CD14-positive monocyte (primary cell): ENCODE measurements at regions not wholly inside any gene's neighbourhood (a gene's known extent, or its start where the extent isn't known, plus 50 kb on each side); places are given as distances from the start of the nearest gene placed in this dataset.

Experiments used
- DNase-seq, 3 donors: peaks; one replicate each; pipeline ENCODE4 v3.0.0-alpha.2; 2011 to 2022
- H2AFZ ChIP-seq: 2 replicates; pipeline ENCODE4 v1.6.0; 2012; ENCODE audit warnings: mild to moderate bottlenecking, low read depth, low read length, inconsistent platforms; ENCODE audit not compliant: insufficient read depth, poor library complexity, severe bottlenecking
- H3K27ac ChIP-seq, 2 donors: 1 replicate in 1 of 2; 2 replicates in 1 of 2; pipeline ENCODE4 v1.5.1; 2012 to 2013; ENCODE audit warnings: low read length in 2 of 2, control low read depth in 1 of 2, inconsistent platforms in 1 of 2, low read depth in 1 of 2, mild to moderate bottlenecking in 1 of 2
- H3K27me3 ChIP-seq, 2 donors: one replicate each; pipeline versions ENCODE4 v1.6.0 to v1.6.1; 2011 to 2013; ENCODE audit warnings: low read length in 2 of 2; ENCODE audit not compliant: control insufficient read depth in 2 of 2, insufficient read depth in 2 of 2
- H3K36me3 ChIP-seq, 2 donors: replicated peaks in 1 of 2; 1 replicate in 1 of 2; 2 replicates in 1 of 2; pipeline versions ENCODE4 v1.5.1 to v1.6.1; 2012 to 2013; ENCODE audit warnings: low read length in 2 of 2, control low read depth in 1 of 2, inconsistent platforms in 1 of 2, mild to moderate bottlenecking in 1 of 2; ENCODE audit not compliant: insufficient read depth in 2 of 2, control insufficient read depth in 1 of 2
- H3K4me1 ChIP-seq, 2 donors: 1 replicate in 1 of 2; 2 replicates in 1 of 2; pipeline versions ENCODE4 v1.5.1 to v1.6.1; 2012 to 2013; ENCODE audit warnings: low read length in 2 of 2, control low read depth in 1 of 2, inconsistent platforms in 1 of 2, mild to moderate bottlenecking in 1 of 2, moderate library complexity in 1 of 2; ENCODE audit not compliant: insufficient read depth in 2 of 2, control insufficient read depth in 1 of 2
- H3K4me2 ChIP-seq: replicated peaks from 2 replicates; pipeline ENCODE3; 2012; ENCODE audit warnings: low read length, moderate library complexity, mild to moderate bottlenecking; ENCODE audit not compliant: poor library complexity, severe bottlenecking; ENCODE audit errors: extremely low read depth
- H3K4me3 ChIP-seq, 3 experiments: fragments of 200-600 bp in 1 of 3; sonication (generic) in 1 of 3; replicated peaks in 1 of 3; 1 replicate in 2 of 3; 2 replicates in 1 of 3; pipeline ENCODE4 v1.5.1; 2011 to 2013; ENCODE audit warnings: low read length in 3 of 3, mild to moderate bottlenecking in 3 of 3, control low read depth in 2 of 3, low read depth in 2 of 3, inconsistent platforms in 1 of 3, moderate library complexity in 1 of 3
- H3K79me2 ChIP-seq: 2 replicates; pipeline ENCODE4 v1.6.0; 2012; ENCODE audit warnings: mild to moderate bottlenecking, control low read depth, inconsistent platforms, low read length, moderate library complexity; ENCODE audit not compliant: insufficient read depth
- H3K9ac ChIP-seq: 2 replicates; pipeline ENCODE4 v1.6.0; 2017; ENCODE audit warnings: low read length, mild to moderate bottlenecking; ENCODE audit not compliant: insufficient read depth, poor library complexity, severe bottlenecking
- H3K9me3 ChIP-seq, 2 donors: replicated peaks in 1 of 2; 1 replicate in 1 of 2; 2 replicates in 1 of 2; pipeline versions ENCODE4 v1.5.1 to v1.6.1; 2012 to 2013; ENCODE audit warnings: low read length in 2 of 2, control low read depth in 1 of 2; ENCODE audit not compliant: control insufficient read depth in 1 of 2, insufficient read depth in 1 of 2
- H4K20me1 ChIP-seq: 2 replicates; pipeline ENCODE4 v1.6.0; 2012; ENCODE audit warnings: mild to moderate bottlenecking, low read length, control low read depth, moderate library complexity; ENCODE audit not compliant: insufficient read depth
- H3K27ac Mint-ChIP-seq, 7 donors: one replicate each; pipeline ENCODE4 v1.8.0; 2020; ENCODE audit warnings: mild to moderate bottlenecking in 7 of 7, mixed read lengths in 7 of 7, moderate library complexity in 6 of 7, inconsistent platforms in 2 of 7
- H3K27me3 Mint-ChIP-seq, 3 donors: one replicate each; pipeline ENCODE4 v1.8.0; 2021 to 2022; ENCODE audit warnings: low read depth in 3 of 3, mild to moderate bottlenecking in 3 of 3, mixed read lengths in 3 of 3, moderate library complexity in 3 of 3, inconsistent platforms in 1 of 3
- H3K36me3 Mint-ChIP-seq, 2 donors: one replicate each; pipeline ENCODE4 v1.8.0; 2020; ENCODE audit warnings: mixed read lengths in 2 of 2, inconsistent platforms in 1 of 2, mild to moderate bottlenecking in 1 of 2
- H3K4me1 Mint-ChIP-seq: one replicate; pipeline ENCODE4 v1.8.0; 2020; ENCODE audit warnings: mild to moderate bottlenecking, mixed read lengths
- H3K4me3 Mint-ChIP-seq, 2 donors: one replicate each; pipeline ENCODE4 v1.8.0; 2020; ENCODE audit warnings: mild to moderate bottlenecking in 2 of 2, mixed read lengths in 2 of 2, moderate library complexity in 1 of 2
- H3K9me3 Mint-ChIP-seq, 7 donors: one replicate each; pipeline ENCODE4 v1.8.0; 2020 to 2022; ENCODE audit warnings: mixed read lengths in 7 of 7, mild to moderate bottlenecking in 6 of 7, moderate library complexity in 6 of 7, inconsistent platforms in 2 of 7
- CTCF ChIP-seq: fragments of 200-600 bp; IDR thresholded peaks from one replicate; pipeline ENCODE4 v1.8.0; 2022; ENCODE audit warnings: antibody characterized with exemption, mild to moderate bottlenecking
- WGBS: methylation state at CpG from one replicate; pipeline ENCODE4 v1.1.5; 2013; ENCODE audit warnings: missing lambda C conversion rate; ENCODE audit not compliant: insufficient coverage; 5-methylcytosine and 5-hydroxymethylcytosine counted together
- intact Hi-C, 2 donors: fragments of 100-400 bp; cut with micrococcal nuclease; formaldehyde crosslinking; loops; one replicate each; pipeline versions ENCODE4 v1.15.0 to v1.15.1; 2023

- Histone ChIP-seq H2AFZ (no peak overlapping the region), H4K20me1 (no peaks in the 10 kb centered on the region), H3K79me2 (no peaks in the 10 kb centered on the region), H3K4me3 (no peak overlapping the region), H3K27me3 (peaks cover 0 to 12% of the 10 kb centered on the region in 2 donors), H3K9me3 (peaks cover 15 to 22% of the 10 kb centered on the region in 2 donors), H3K9ac (no peak overlapping the region), H3K36me3 (no peaks in the 10 kb centered on the region), H3K27ac (no peak overlapping the region), H3K4me2 (no peak overlapping the region), H3K4me1 (no peaks in the 10 kb centered on the region)
- H3K27me3 Mint-ChIP-seq, result peaks cover 6 to 23% (median 13%) of the 10 kb centered on the region in 3 donors
- TF ChIP-seq CTCF, result no peak
- no peak for DNase-seq
- H3K27ac Mint-ChIP-seq, result no peak overlapping the region
- WGBS, result 14% methylated on average over 28 of the region's 29 CpGs
- intact Hi-C loops, result no loop called here
- no peaks in the 10 kb centered on the region for H3K36me3 Mint-ChIP-seq
- peak overlapping the region in 1 of 2 donors; percentile 39 for H3K4me3 Mint-ChIP-seq
- no peaks in the 10 kb centered on the region for H3K4me1 Mint-ChIP-seq
- peaks cover 0 to 18% (median 8%) of the 10 kb centered on the region in 7 donors for H3K9me3 Mint-ChIP-seq
Observed at GRCh38 chr13:111845621-111846351, 221.2 kb upstream of the SOX1 start.

DNA sequence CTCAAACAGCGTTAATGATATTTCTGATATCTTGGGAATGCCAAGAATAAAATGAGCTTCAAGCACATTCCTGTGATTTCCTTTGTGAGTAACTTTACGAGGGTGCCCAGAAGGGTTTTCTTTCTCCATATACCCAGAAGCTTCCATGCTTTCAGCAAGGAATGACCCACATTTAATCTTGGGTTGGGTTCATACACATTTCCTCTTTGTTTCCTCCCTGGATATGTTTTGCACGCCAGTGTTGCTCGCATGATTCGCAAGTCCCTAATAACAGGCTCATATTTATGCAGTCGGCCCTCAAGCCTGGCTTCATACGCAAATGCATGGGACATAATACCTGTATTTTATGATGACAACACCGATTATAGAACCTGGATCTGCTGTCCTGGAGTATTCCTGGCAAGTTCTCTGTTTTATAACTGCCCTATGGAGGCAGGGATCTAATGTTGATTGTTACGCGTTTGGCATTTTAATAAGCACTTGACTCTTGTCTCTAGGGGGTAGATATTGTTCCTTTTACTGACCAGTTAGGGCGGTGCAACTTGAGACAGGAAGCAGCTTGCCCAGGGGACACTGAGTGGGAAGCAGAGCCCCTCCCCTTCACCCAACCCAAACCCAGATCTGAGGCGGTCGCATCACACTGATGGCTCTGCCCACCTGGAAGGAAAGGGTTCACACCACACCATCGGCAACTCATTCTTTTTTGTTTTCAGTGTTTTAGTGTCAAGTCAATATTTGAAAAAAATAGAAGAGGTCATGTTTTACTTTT lies 220.4 kb upstream of the SOX1 start:
- Histone ChIP-seq H3K4me2 (no peak overlapping the region), H3K27ac (no peak overlapping the region), H3K36me3 (no peaks in the 10 kb centered on the region), H3K27me3 (peaks cover 0 to 12% of the 10 kb centered on the region in 2 donors), H3K79me2 (no peaks in the 10 kb centered on the region), H4K20me1 (no peaks in the 10 kb centered on the region), H2AFZ (no peak overlapping the region), H3K4me1 (no peaks in the 10 kb centered on the region), H3K9ac (no peak overlapping the region), H3K9me3 (peaks cover 15 to 22% of the 10 kb centered on the region in 2 donors), H3K4me3 (no peak overlapping the region)
- WGBS, result 34% methylated on average over 8 of the region's 14 CpGs
- no peak for DNase-seq
- intact Hi-C loops, result no loop called here
- H3K9me3 Mint-ChIP-seq, result peaks cover 0 to 18% (median 8%) of the 10 kb centered on the region in 7 donors
- no peaks in the 10 kb centered on the region for H3K36me3 Mint-ChIP-seq
- no peak overlapping the region for H3K27ac Mint-ChIP-seq
- peaks cover 6 to 23% (median 13%) of the 10 kb centered on the region in 3 donors for H3K27me3 Mint-ChIP-seq
- no peak for TF ChIP-seq CTCF
- H3K4me1 Mint-ChIP-seq, result no peaks in the 10 kb centered on the region
- H3K4me3 Mint-ChIP-seq, result peak overlapping the region in 1 of 2 donors; percentile 49
